K562 (cell line): ENCODE measurements at regions not wholly inside any gene's neighbourhood (a gene's known extent, or its start where the extent isn't known, plus 50 kb on each side); places are given as distances from the start of the nearest gene placed in this dataset.

Experiments
- ATAC-seq: fragments of 200-7000 bp; cut with Tn5 transposase; 3 replicates; pipeline ENCODE4 v1.9.1; 2020; ENCODE audit warnings: moderate library complexity
- BruUV-seq: library from RNA; stranded (reverse); fragments of 400-500 nt; replicated peaks from 2 replicates; lab custom pipeline; 2021; lab: Mats Ljungman, UMichigan
- CTCF ChIA-PET: fragments of 300-600 bp; formaldehyde crosslinking; extraction: SDS; loops from one replicate; lab custom pipeline; 2021; ENCODE audit warnings: low intra/inter-chr PET ratio; lab: Yijun Ruan, JAX
- POLR2A ChIA-PET: fragments of 300-600, 350-650 bp; sonication (Branson Sonifier 250); formaldehyde crosslinking; extraction: SDS; loops from one replicate; lab custom pipeline; 2021; ENCODE audit warnings: antibody characterized with exemption, inconsistent platforms; lab: Yijun Ruan, JAX
- DNase-seq, 4 experiments: peaks; one replicate each; pipeline versions ENCODE4 v3.0.0 to v3.0.0-alpha.2; 2011 to 2018; ENCODE audit warnings: low spot score in 3 of 4, mixed read lengths in 3 of 4; ENCODE audit errors: extremely low read depth in 1 of 4
- FAIRE-seq: peaks from 2 replicates; lab custom pipeline; 2011; peaks lifted over from hg19 to GRCh38; lab: Jason Lieb, UNC
- H2AFZ ChIP-seq: 2 replicates; pipeline ENCODE4 v1.6.0; 2011; ENCODE audit warnings: low read depth, low read length, control low read depth, inconsistent platforms
- H3K27ac ChIP-seq: fragments of 200-600 bp; 3 replicates; pipeline ENCODE4 v1.8.0; 2011; ENCODE audit warnings: low read depth, mild to moderate bottlenecking, control low read depth, inconsistent platforms, low read length, moderate library complexity, mixed read lengths; ENCODE audit errors: extremely low read depth
- H3K27me3 ChIP-seq, 2 experiments: fragments of 300-600 bp in 1 of 2; 2 replicates in 1 of 2; 3 replicates in 1 of 2; pipeline versions ENCODE4 v1.6.0 to v1.8.0; 2011; ENCODE audit warnings: inconsistent platforms in 2 of 2, low read length in 2 of 2, mild to moderate bottlenecking in 1 of 2, mixed read lengths in 1 of 2, moderate library complexity in 1 of 2; ENCODE audit not compliant: control insufficient read depth in 2 of 2, insufficient read depth in 2 of 2
- H3K36me3 ChIP-seq: fragments of 300-600 bp; 3 replicates; pipeline ENCODE4 v1.8.0; 2011; ENCODE audit warnings: mild to moderate bottlenecking, low read length, inconsistent platforms; ENCODE audit not compliant: control insufficient read depth, insufficient read depth
- H3K4me1 ChIP-seq, 2 experiments: fragments of 200-600 bp in 1 of 2; replicated peaks in 1 of 2; 2 replicates in 1 of 2; 3 replicates in 1 of 2; pipeline versions ENCODE4 v1.5.1 to v1.8.0; 2011; ENCODE audit warnings: inconsistent platforms in 2 of 2, low read length in 2 of 2, mild to moderate bottlenecking in 1 of 2, mixed read lengths in 1 of 2, moderate library complexity in 1 of 2; ENCODE audit not compliant: control insufficient read depth in 2 of 2, insufficient read depth in 2 of 2
- H3K4me2 ChIP-seq: 2 replicates; pipeline ENCODE4 v1.6.1; 2011; ENCODE audit warnings: low read length, control low read depth, inconsistent platforms, mixed read lengths; ENCODE audit not compliant: insufficient read depth
- H3K4me3 ChIP-seq: fragments of 200-600 bp; sonication (generic), shearing (Covaris generic); 2 replicates; pipeline ENCODE4 v1.5.1; 2016; ENCODE audit warnings: control low read depth, inconsistent platforms
- H3K79me2 ChIP-seq: fragments of 200-600 bp; 3 replicates; pipeline ENCODE4 v1.8.0; 2011; ENCODE audit warnings: low read length, inconsistent platforms; ENCODE audit not compliant: control insufficient read depth, insufficient read depth
- H3K9ac ChIP-seq, 2 experiments: 2 replicates each; pipeline versions ENCODE4 v1.6.0 to v1.6.1; 2011; ENCODE audit warnings: low read depth in 2 of 2, low read length in 2 of 2, control low read depth in 1 of 2, inconsistent platforms in 1 of 2, mild to moderate bottlenecking in 1 of 2, mixed read lengths in 1 of 2; ENCODE audit not compliant: insufficient read depth in 1 of 2
- H3K9me1 ChIP-seq: one replicate; pipeline ENCODE4 v1.6.0; 2011; ENCODE audit warnings: inconsistent platforms, mild to moderate bottlenecking, low read length, moderate library complexity; ENCODE audit not compliant: control insufficient read depth, insufficient read depth
- H3K9me3 ChIP-seq: replicated peaks from 2 replicates; pipeline ENCODE4 v1.5.1; 2011; ENCODE audit warnings: low read depth, low read length, inconsistent platforms; ENCODE audit not compliant: control insufficient read depth, insufficient read depth
- H4K20me1 ChIP-seq: replicated peaks from 2 replicates; pipeline ENCODE4 v1.6.1; 2011; ENCODE audit warnings: low read length, inconsistent platforms, mixed read lengths; ENCODE audit not compliant: control insufficient read depth, insufficient read depth
- BRD4 ChIP-seq: fragments of 200-600 bp; sonication (generic); IDR thresholded peaks from 2 replicates; pipeline ENCODE4 v1.6.1; 2017; ENCODE audit warnings: inconsistent platforms
- CCNT2 ChIP-seq: IDR thresholded peaks from 2 replicates; pipeline ENCODE4 v1.6.1; 2011; ENCODE audit warnings: borderline replicate concordance, low read depth, mild to moderate bottlenecking, moderate library complexity, mixed read lengths, low read length; ENCODE audit not compliant: insufficient read length; ENCODE audit errors: extremely low read depth
- CTBP1 ChIP-seq: fragments of 450-650 bp; IDR thresholded peaks from 2 replicates; pipeline ENCODE4 v1.6.1; 2016; ENCODE audit warnings: borderline replicate concordance
- EP300 ChIP-seq: IDR thresholded peaks from 2 replicates; pipeline ENCODE4 v1.6.1; 2012; ENCODE audit warnings: low read length, improper control_type of control experiment
- MAFF ChIP-seq: IDR thresholded peaks from 2 replicates; pipeline ENCODE4 v1.6.1; 2012; ENCODE audit warnings: low read length, improper control_type of control experiment
- MCM5 ChIP-seq: fragments of 450-650 bp; IDR thresholded peaks from 2 replicates; pipeline ENCODE4 v1.6.1; 2016; ENCODE audit warnings: low read depth
- NFRKB ChIP-seq: fragments of 450-650 bp; IDR thresholded peaks from 2 replicates; pipeline ENCODE4 v1.6.1; 2016; ENCODE audit warnings: low read depth
- PRDM10 ChIP-seq: fragments of 450-650 bp; IDR thresholded peaks from 2 replicates; pipeline ENCODE4 v1.6.1; 2018; ENCODE audit not compliant: partially characterized antibody
- RBFOX2 ChIP-seq: fragments of 200-400 bp; formaldehyde crosslinking; IDR thresholded peaks from 2 replicates; pipeline ENCODE4 v1.6.1; 2017; ENCODE audit warnings: low read depth, mild to moderate bottlenecking, low read length, moderate library complexity
- STAT5B ChIP-seq: fragments of 250-450 bp; sonication (Bioruptor Pico); IDR thresholded peaks from 2 replicates; pipeline ENCODE4 v1.8.0; 2021; ENCODE audit warnings: mild to moderate bottlenecking, inconsistent platforms
- XRCC5 ChIP-seq: fragments of 200-400 bp; formaldehyde crosslinking; IDR thresholded peaks from 2 replicates; pipeline ENCODE4 v1.6.1; 2017; ENCODE audit warnings: low read depth, mild to moderate bottlenecking, low read length
- ZNF57 ChIP-seq: fragments of 450-650 bp; formaldehyde crosslinking; IDR thresholded peaks from 2 replicates; pipeline ENCODE4 v1.4.0; 2020; ENCODE audit warnings: mild to moderate bottlenecking, moderate library complexity
- ZNF583 ChIP-seq: fragments of 250-450 bp; sonication (Bioruptor Pico); IDR thresholded peaks from 2 replicates; pipeline ENCODE4 v1.4.0; 2020
- ZSCAN32 ChIP-seq: fragments of 450-650 bp; formaldehyde crosslinking; IDR thresholded peaks from 2 replicates; pipeline ENCODE4 v1.4.0; 2020; ENCODE audit warnings: mild to moderate bottlenecking, moderate library complexity
- WGBS: fragments of 100-300 bp; shearing (Covaris generic); methylation state at CpG from one replicate; pipeline ENCODE4 v1.1.6; 2016; ENCODE audit warnings: low coverage, mixed read lengths; ENCODE audit not compliant: insufficient coverage; ENCODE audit errors: missing lambda C conversion rate; 5-methylcytosine and 5-hydroxymethylcytosine counted together
- in situ Hi-C: fragments of 300-500 bp; cut with MboI; formaldehyde crosslinking; loops from 4 replicates; pipeline ENCODE4 v1.15.0; 2018; ENCODE audit warnings: inconsistent platforms, mixed read lengths
- intact Hi-C: fragments of 100-400 bp; cut with micrococcal nuclease; formaldehyde crosslinking; loops from 2 replicates; pipeline ENCODE4 v1.14.2; 2022
- TF ChIP-seq, protein P1 (sequence below), 2 experiments: fragments of 450-650 bp in 1 of 2; sonication (generic) in 1 of 2; formaldehyde crosslinking in 1 of 2; IDR thresholded peaks in 1 of 2; conservative IDR thresholded peaks in 1 of 2; 2 replicates each; pipeline versions ENCODE4 v1.6.1 to v1.8.1; 2016 to 2023; ENCODE audit warnings: mild to moderate bottlenecking in 2 of 2, moderate library complexity in 2 of 2, inconsistent platforms in 1 of 2, missing genetic modification reagents in 1 of 2
- TF ChIP-seq, protein P2 (sequence below): fragments of 250-450 bp; sonication (Bioruptor Pico); IDR thresholded peaks from 2 replicates; pipeline ENCODE4 v1.5.0; 2022; ENCODE audit warnings: mild to moderate bottlenecking
- TF ChIP-seq, protein P3 (sequence below): sonication (generic); formaldehyde crosslinking; IDR thresholded peaks from 2 replicates; pipeline ENCODE4 v1.8.0; 2023; ENCODE audit warnings: mild to moderate bottlenecking, missing genetic modification reagents

- Histone ChIP-seq H3K27ac (no peak overlapping the region), H3K4me3 (no peak overlapping the region), H4K20me1 (no peaks in the 10 kb centered on the region), H3K4me1 (no peaks in the 10 kb centered on the region), H2AFZ (no peak overlapping the region), H3K27me3 (peaks cover 0 to 15% of the 10 kb centered on the region in 2 experiments; a peak in 2 of 5 replicates), H3K9me1 (no peaks in the 10 kb centered on the region), H3K9ac (no peak overlapping the region), H3K4me2 (no peak overlapping the region), H3K79me2 (no peaks in the 10 kb centered on the region), H3K36me3 (no peaks in the 10 kb centered on the region), H3K9me3 (no peaks in the 10 kb centered on the region)
- intact Hi-C loops (no loop called here), in situ Hi-C loops (no loop called here)
- WGBS = 5% methylated on average over 4 of the region's 4 CpGs
- ATAC-seq (no peak), DNase-seq (no peak), FAIRE-seq (no peak)
- CTCF ChIA-PET = no interaction called here
- TF ChIP-seq EP300 (no peak), MAFF (no peak), ZSCAN32 (CRISPR knock-in tag) (no peak), BRD4 (no peak), NFRKB (no peak), STAT5B (CRISPR knock-in tag) (no peak), XRCC5 (no peak), RBFOX2 (no peak), ZNF583 (CRISPR knock-in tag) (no peak), CTBP1 (no peak), MCM5 (no peak), PRDM10 (no peak), CCNT2 (no peak), ZNF57 (CRISPR knock-in tag) (no peak)
- TF ChIP-seq, protein P1, sequence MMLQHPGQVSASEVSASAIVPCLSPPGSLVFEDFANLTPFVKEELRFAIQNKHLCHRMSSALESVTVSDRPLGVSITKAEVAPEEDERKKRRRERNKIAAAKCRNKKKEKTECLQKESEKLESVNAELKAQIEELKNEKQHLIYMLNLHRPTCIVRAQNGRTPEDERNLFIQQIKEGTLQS (IDR thresholded peaks at IDR 0.05) = no peak
- TF ChIP-seq, protein P1 (CRISPR knock-in tag; conservative IDR thresholded peaks at IDR 0.05) = no peak
- TF ChIP-seq, protein P2, sequence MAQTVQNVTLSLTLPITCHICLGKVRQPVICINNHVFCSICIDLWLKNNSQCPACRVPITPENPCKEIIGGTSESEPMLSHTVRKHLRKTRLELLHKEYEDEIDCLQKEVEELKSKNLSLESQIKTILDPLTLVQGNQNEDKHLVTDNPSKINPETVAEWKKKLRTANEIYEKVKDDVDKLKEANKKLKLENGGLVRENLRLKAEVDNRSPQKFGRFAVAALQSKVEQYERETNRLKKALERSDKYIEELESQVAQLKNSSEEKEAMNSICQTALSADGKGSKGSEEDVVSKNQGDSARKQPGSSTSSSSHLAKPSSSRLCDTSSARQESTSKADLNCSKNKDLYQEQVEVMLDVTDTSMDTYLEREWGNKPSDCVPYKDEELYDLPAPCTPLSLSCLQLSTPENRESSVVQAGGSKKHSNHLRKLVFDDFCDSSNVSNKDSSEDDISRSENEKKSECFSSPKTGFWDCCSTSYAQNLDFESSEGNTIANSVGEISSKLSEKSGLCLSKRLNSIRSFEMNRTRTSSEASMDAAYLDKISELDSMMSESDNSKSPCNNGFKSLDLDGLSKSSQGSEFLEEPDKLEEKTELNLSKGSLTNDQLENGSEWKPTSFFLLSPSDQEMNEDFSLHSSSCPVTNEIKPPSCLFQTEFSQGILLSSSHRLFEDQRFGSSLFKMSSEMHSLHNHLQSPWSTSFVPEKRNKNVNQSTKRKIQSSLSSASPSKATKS (CRISPR knock-in tag) = no peak
- TF ChIP-seq, protein P3, sequence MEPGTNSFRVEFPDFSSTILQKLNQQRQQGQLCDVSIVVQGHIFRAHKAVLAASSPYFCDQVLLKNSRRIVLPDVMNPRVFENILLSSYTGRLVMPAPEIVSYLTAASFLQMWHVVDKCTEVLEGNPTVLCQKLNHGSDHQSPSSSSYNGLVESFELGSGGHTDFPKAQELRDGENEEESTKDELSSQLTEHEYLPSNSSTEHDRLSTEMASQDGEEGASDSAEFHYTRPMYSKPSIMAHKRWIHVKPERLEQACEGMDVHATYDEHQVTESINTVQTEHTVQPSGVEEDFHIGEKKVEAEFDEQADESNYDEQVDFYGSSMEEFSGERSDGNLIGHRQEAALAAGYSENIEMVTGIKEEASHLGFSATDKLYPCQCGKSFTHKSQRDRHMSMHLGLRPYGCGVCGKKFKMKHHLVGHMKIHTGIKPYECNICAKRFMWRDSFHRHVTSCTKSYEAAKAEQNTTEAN (CRISPR knock-in tag) = no peak
- BruUV-seq = no TSS peak
- POLR2A ChIA-PET = no interaction called here
Observed at GRCh38 chr2:235270291-235270690, 223.6 kb upstream of the AGAP1 start.
